KOPT-K1 (cell line): ENCODE measurements at regions not wholly inside any gene's neighbourhood (a gene's known extent, or its start where the extent isn't known, plus 50 kb on each side); places are given as distances from the start of the nearest gene placed in this dataset.

Experiments used
- H3K27ac ChIP-seq: fragments of 200-600 bp; sonication (generic); 2 replicates; pipeline ENCODE4 v1.5.1; 2016; ENCODE audit warnings: antibody characterized with exemption, mild to moderate bottlenecking, low read depth, low read length; ENCODE audit not compliant: poor library complexity, severe bottlenecking
- H3K36me3 ChIP-seq: fragments of 200-600 bp; sonication (generic); 2 replicates; pipeline ENCODE4 v1.5.1; 2017; ENCODE audit warnings: antibody characterized with exemption, mild to moderate bottlenecking, low read length, moderate library complexity; ENCODE audit not compliant: insufficient read depth
- H3K9me3 ChIP-seq: fragments of 200-600 bp; sonication (generic); 2 replicates; pipeline ENCODE4 v1.5.1; 2017; ENCODE audit warnings: antibody characterized with exemption, low read length, mild to moderate bottlenecking; ENCODE audit not compliant: insufficient read depth, poor library complexity, severe bottlenecking

- Histone ChIP-seq H3K36me3 (no peaks in the 10 kb centered on the region), H3K9me3 (no peaks in the 10 kb centered on the region), H3K27ac (no peak overlapping the region)
Measured at GRCh38 chr4:165711912-165712311, 161.1 kb upstream of the TLL1 start.

- H3K9me3 ChIP-seq: no peaks in the 10 kb centered on the region
Measured at GRCh38 chr4:165714650-165715049, 158.4 kb upstream of the TLL1 start.

GRCh38 chr4:165715211-165715610 lies 157.8 kb upstream of the TLL1 start:
- Histone ChIP-seq H3K27ac (no peak overlapping the region), H3K36me3 (no peaks in the 10 kb centered on the region), H3K9me3 (no peaks in the 10 kb centered on the region)

More at GRCh38 chr4:165714650-165715049, 158.4 kb upstream of the TLL1 start:
- H3K27ac ChIP-seq: no peak overlapping the region
- H3K36me3 ChIP-seq: no peaks in the 10 kb centered on the region

GRCh38 chr4:165715989-165716388 lies 157.0 kb upstream of the TLL1 start:
- Histone ChIP-seq H3K9me3 (no peaks in the 10 kb centered on the region), H3K36me3 (no peaks in the 10 kb centered on the region), H3K27ac (no peak overlapping the region)

GRCh38 chr4:165716472-165716871 lies 156.6 kb upstream of the TLL1 start:
- Histone ChIP-seq H3K9me3 (no peaks in the 10 kb centered on the region), H3K27ac (no peak overlapping the region), H3K36me3 (no peaks in the 10 kb centered on the region)

- H3K36me3 ChIP-seq: no peaks in the 10 kb centered on the region
- H3K9me3 ChIP-seq: no peaks in the 10 kb centered on the region
- no peak overlapping the region for H3K27ac ChIP-seq
Measured at GRCh38 chr4:165718660-165719059, 154.4 kb upstream of the TLL1 start.

GRCh38 chr4:165720411-165721082 lies 152.5 kb upstream of the TLL1 start:
- Histone ChIP-seq H3K27ac (no peak overlapping the region), H3K9me3 (no peaks in the 10 kb centered on the region), H3K36me3 (no peaks in the 10 kb centered on the region)

- Histone ChIP-seq H3K9me3 (no peaks in the 10 kb centered on the region), H3K27ac (no peak overlapping the region), H3K36me3 (no peaks in the 10 kb centered on the region)
Measured at GRCh38 chr4:165721815-165722214, 151.2 kb upstream of the TLL1 start.

GRCh38 chr4:165723051-165723795 lies 149.8 kb upstream of the TLL1 start:
- Histone ChIP-seq H3K36me3 (no peaks in the 10 kb centered on the region), H3K9me3 (no peaks in the 10 kb centered on the region), H3K27ac (no peak overlapping the region)

- Histone ChIP-seq H3K36me3 (no peaks in the 10 kb centered on the region), H3K9me3 (no peaks in the 10 kb centered on the region), H3K27ac (no peak overlapping the region)
Measured at GRCh38 chr4:165724786-165725185, 148.3 kb upstream of the TLL1 start.

- H3K27ac ChIP-seq: no peak overlapping the region
- H3K36me3 ChIP-seq: no peaks in the 10 kb centered on the region
- no peaks in the 10 kb centered on the region for H3K9me3 ChIP-seq
Measured at GRCh38 chr4:165725352-165725751, 147.7 kb upstream of the TLL1 start.

GRCh38 chr4:165726831-165727230 lies 146.2 kb upstream of the TLL1 start:
- Histone ChIP-seq H3K9me3 (no peaks in the 10 kb centered on the region), H3K36me3 (no peaks in the 10 kb centered on the region), H3K27ac (no peak overlapping the region)

GRCh38 chr4:165737309-165737972 lies 135.6 kb upstream of the TLL1 start:
- H3K9me3 ChIP-seq: no peaks in the 10 kb centered on the region
- no peaks in the 10 kb centered on the region for H3K36me3 ChIP-seq
- H3K27ac ChIP-seq: no peak overlapping the region

GRCh38 chr4:165738571-165738970 lies 134.5 kb upstream of the TLL1 start:
- H3K27ac ChIP-seq: no peak overlapping the region
- no peaks in the 10 kb centered on the region for H3K9me3 ChIP-seq
- H3K36me3 ChIP-seq: no peaks in the 10 kb centered on the region

GRCh38 chr4:165740911-165741310 lies 132.1 kb upstream of the TLL1 start:
- H3K27ac ChIP-seq: no peak overlapping the region
- no peaks in the 10 kb centered on the region for H3K36me3 ChIP-seq
- H3K9me3 ChIP-seq: no peaks in the 10 kb centered on the region
